Erythroblast (primary cell): ENCODE measurements at regions not wholly inside any gene's neighbourhood (a gene's known extent, or its start where the extent isn't known, plus 50 kb on each side); places are given as distances from the start of the nearest gene placed in this dataset.

Experiments used
- GATA1 ChIP-seq: IDR thresholded peaks from 2 replicates; pipeline ENCODE4 v1.6.1; 2011; ENCODE audit warnings: low read depth, mild to moderate bottlenecking, control low read depth, low read length, moderate library complexity
- POLR2A ChIP-seq: IDR thresholded peaks from 2 replicates; pipeline ENCODE4 v1.6.1; 2011; ENCODE audit warnings: mild to moderate bottlenecking, low read length

DNA sequence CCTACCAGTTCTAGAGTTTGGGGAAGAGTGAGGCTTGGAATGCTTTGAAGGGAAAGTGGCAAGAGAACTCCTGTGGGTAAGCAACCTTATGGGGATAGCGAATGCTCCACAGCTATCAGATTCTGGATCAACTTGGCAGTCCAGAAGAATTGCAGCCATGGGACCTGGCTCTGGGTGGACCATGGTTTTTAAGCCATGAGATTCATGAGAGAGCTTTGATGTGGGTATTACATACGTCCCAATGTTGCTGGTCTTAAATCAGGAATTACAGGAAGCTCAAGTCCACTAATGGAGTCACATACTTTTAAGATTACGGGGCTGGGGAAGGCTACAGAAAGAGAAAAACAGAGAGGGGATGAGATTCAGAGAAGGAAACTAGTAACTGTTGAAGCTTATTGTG, 142.5 kb upstream of the ELAC2 start:
- no peak for TF ChIP-seq POLR2A
- TF ChIP-seq GATA1 = no peak
